SK-N-SH treated with all-trans-retinoic acid at 6 μM for 48 hours (cell line): ENCODE measurements at regions not wholly inside any gene's neighbourhood (a gene's known extent, or its start where the extent isn't known, plus 50 kb on each side); places are given as distances from the start of the nearest gene placed in this dataset.

ENCODE experiments used
- ATAC-seq: fragments of 200-7000 bp; cut with Tn5 transposase; 3 replicates; pipeline ENCODE4 v1.9.1; 2020; ENCODE audit warnings: mild to moderate bottlenecking, moderate library complexity
- ARNTL ChIP-seq: fragments of 450-650 bp; formaldehyde crosslinking; IDR thresholded peaks from 2 replicates; pipeline ENCODE4 v1.5.0; 2020; ENCODE audit warnings: low read depth, mild to moderate bottlenecking, moderate library complexity, borderline replicate concordance
- BACH2 ChIP-seq: fragments of 250-450 bp; sonication (Bioruptor Pico); IDR thresholded peaks from 2 replicates; pipeline ENCODE4 v1.9.0; 2021; ENCODE audit warnings: mild to moderate bottlenecking, borderline replicate concordance
- CREB5 ChIP-seq: fragments of 250-450 bp; sonication (Bioruptor Pico); IDR thresholded peaks from 2 replicates; pipeline ENCODE4 v1.5.1; 2020; ENCODE audit warnings: low read depth, mild to moderate bottlenecking, moderate library complexity
- CSDC2 ChIP-seq: fragments of 250-450 bp; sonication (Bioruptor Pico); IDR thresholded peaks from 2 replicates; pipeline ENCODE4 v1.5.0; 2020; ENCODE audit warnings: mild to moderate bottlenecking, moderate library complexity
- CSRNP3 ChIP-seq: fragments of 250-450 bp; sonication (Bioruptor Pico); IDR thresholded peaks from 2 replicates; pipeline ENCODE4 v1.5.1; 2021; ENCODE audit warnings: mild to moderate bottlenecking, moderate library complexity
- ESRRG ChIP-seq: fragments of 250-450 bp; sonication (Bioruptor Pico); IDR thresholded peaks from 2 replicates; pipeline ENCODE4 v1.6.1; 2021; ENCODE audit warnings: mild to moderate bottlenecking
- GLIS3 ChIP-seq: fragments of 250-450 bp; sonication (Bioruptor Pico); IDR thresholded peaks from 2 replicates; pipeline ENCODE4 v1.5.0; 2020; ENCODE audit warnings: mild to moderate bottlenecking, moderate library complexity
- ISL1 ChIP-seq: fragments of 250-450 bp; sonication (Bioruptor Pico); IDR thresholded peaks from 2 replicates; pipeline ENCODE4 v2.1.2; 2022; ENCODE audit warnings: mild to moderate bottlenecking, moderate library complexity
- OSR1 ChIP-seq: fragments of 250-450 bp; sonication (Bioruptor Pico); IDR thresholded peaks from 2 replicates; pipeline ENCODE4 v1.8.0; 2022; ENCODE audit warnings: moderate library complexity, mild to moderate bottlenecking, inconsistent platforms
- PATZ1 ChIP-seq: fragments of 250-450 bp; sonication (Bioruptor Pico); IDR thresholded peaks from 2 replicates; pipeline ENCODE4 v1.8.0; 2020; ENCODE audit warnings: mild to moderate bottlenecking, moderate library complexity, borderline replicate concordance
- POU6F1 ChIP-seq: fragments of 250-450 bp; sonication (Bioruptor Pico); IDR thresholded peaks from 2 replicates; pipeline ENCODE4 v1.8.0; 2021; ENCODE audit warnings: low read depth, mild to moderate bottlenecking, moderate library complexity, borderline replicate concordance
- PPARA ChIP-seq: fragments of 250-450 bp; sonication (Bioruptor Pico); IDR thresholded peaks from 2 replicates; pipeline ENCODE4 v1.5.0; 2020; ENCODE audit warnings: mild to moderate bottlenecking, borderline replicate concordance
- RARB ChIP-seq: fragments of 250-450 bp; sonication (Bioruptor Pico); IDR thresholded peaks from 2 replicates; pipeline ENCODE4 v1.8.0; 2021; ENCODE audit warnings: mild to moderate bottlenecking, moderate library complexity
- SNAI2 ChIP-seq: fragments of 250-450 bp; sonication (Bioruptor Pico); IDR thresholded peaks from 2 replicates; pipeline ENCODE4 v1.5.0; 2020; ENCODE audit warnings: mild to moderate bottlenecking, moderate library complexity
- TCF4 ChIP-seq: fragments of 250-450 bp; sonication (Bioruptor Pico); IDR thresholded peaks from 2 replicates; pipeline ENCODE4 v1.8.0; 2021; ENCODE audit warnings: mild to moderate bottlenecking, moderate library complexity, borderline replicate concordance
- TOX ChIP-seq: fragments of 250-450 bp; sonication (Bioruptor Pico); IDR thresholded peaks from 2 replicates; pipeline ENCODE4 v1.8.0; 2021; ENCODE audit warnings: mild to moderate bottlenecking, moderate library complexity, borderline replicate concordance
- TSHZ2 ChIP-seq: fragments of 250-450 bp; sonication (Bioruptor Pico); IDR thresholded peaks from 2 replicates; pipeline ENCODE4 v1.5.0; 2020; ENCODE audit warnings: mild to moderate bottlenecking, moderate library complexity
- ZC3H10 ChIP-seq: fragments of 250-450 bp; sonication (Bioruptor Pico); IDR thresholded peaks from 2 replicates; pipeline ENCODE4 v1.5.1; 2021; ENCODE audit warnings: mild to moderate bottlenecking, moderate library complexity
- ZFP3 ChIP-seq: fragments of 250-450 bp; sonication (Bioruptor Pico); IDR thresholded peaks from 2 replicates; pipeline ENCODE4 v1.5.0; 2020; ENCODE audit warnings: mild to moderate bottlenecking, moderate library complexity
- ZFP30 ChIP-seq: fragments of 450-650 bp; formaldehyde crosslinking; IDR thresholded peaks from 2 replicates; pipeline ENCODE4 v1.5.0; 2022; ENCODE audit warnings: mild to moderate bottlenecking, moderate library complexity
- ZNF565 ChIP-seq: fragments of 450-650 bp; formaldehyde crosslinking; conservative IDR thresholded peaks from 2 replicates; pipeline ENCODE4 v1.5.0; 2020; ENCODE audit warnings: low read depth, mild to moderate bottlenecking, moderate library complexity
- ZNF70 ChIP-seq: fragments of 450-650 bp; formaldehyde crosslinking; IDR thresholded peaks from 2 replicates; pipeline ENCODE4 v1.5.0; 2020; ENCODE audit warnings: mild to moderate bottlenecking, moderate library complexity
- ZNF8 ChIP-seq: fragments of 450-650 bp; formaldehyde crosslinking; IDR thresholded peaks from 2 replicates; pipeline ENCODE4 v1.5.0; 2020; ENCODE audit warnings: mild to moderate bottlenecking, moderate library complexity

GRCh38 chr2:224141304-224141703 is 102.2 kb upstream of the SERPINE2 start:
- no peak for TF ChIP-seq RARB (CRISPR knock-in tag)
- no peak for TF ChIP-seq TOX (CRISPR knock-in tag)
- no peak for TF ChIP-seq ISL1 (CRISPR knock-in tag)
- TF ChIP-seq ARNTL (CRISPR knock-in tag): no peak
- TF ChIP-seq ZNF8 (CRISPR knock-in tag): no peak
- no peak for TF ChIP-seq ESRRG (CRISPR knock-in tag)
- no peak for TF ChIP-seq ZFP30
- TF ChIP-seq GLIS3 (CRISPR knock-in tag): no peak
- TF ChIP-seq TSHZ2 (CRISPR knock-in tag): no peak
- TF ChIP-seq CSDC2 (CRISPR knock-in tag): no peak
- TF ChIP-seq CREB5 (CRISPR knock-in tag): no peak
- TF ChIP-seq POU6F1 (CRISPR knock-in tag): no peak
- TF ChIP-seq ZNF70 (CRISPR knock-in tag): no peak
- TF ChIP-seq BACH2 (CRISPR knock-in tag): no peak
- no peak for TF ChIP-seq PATZ1
- no peak for TF ChIP-seq TCF4
- TF ChIP-seq CSRNP3 (CRISPR knock-in tag): no peak
- TF ChIP-seq SNAI2: no peak
- no peak for TF ChIP-seq ZFP3
- TF ChIP-seq ZNF565 (CRISPR knock-in tag): no peak
- no peak for ATAC-seq

GRCh38 chr2:224137208-224137607 is 98.1 kb upstream of the SERPINE2 start:
- no peak for ATAC-seq
- TF ChIP-seq ZNF8 (CRISPR knock-in tag): no peak
- no peak for TF ChIP-seq PPARA (CRISPR knock-in tag)
- TF ChIP-seq CREB5 (CRISPR knock-in tag): no peak
- no peak for TF ChIP-seq RARB (CRISPR knock-in tag)
- no peak for TF ChIP-seq CSRNP3 (CRISPR knock-in tag)
- no peak for TF ChIP-seq GLIS3 (CRISPR knock-in tag)
- TF ChIP-seq ZFP3: no peak
- TF ChIP-seq ZNF565 (CRISPR knock-in tag): no peak
- no peak for TF ChIP-seq SNAI2
- no peak for TF ChIP-seq BACH2 (CRISPR knock-in tag)
- no peak for TF ChIP-seq ZNF70 (CRISPR knock-in tag)
- TF ChIP-seq OSR1: no peak
- TF ChIP-seq ISL1 (CRISPR knock-in tag): no peak
- no peak for TF ChIP-seq ZC3H10 (CRISPR knock-in tag)
